GM18508 (cell line): ENCODE measurements at regions not wholly inside any gene's neighbourhood (a gene's known extent, or its start where the extent isn't known, plus 50 kb on each side); places are given as distances from the start of the nearest gene placed in this dataset.

Experiments
- ATAC-seq: cut with Tn5 transposase; IDR thresholded peaks from one replicate; pipeline ENCODE4 v1.9.1; 2021; ENCODE audit warnings: moderate number of reproducible peaks; ENCODE audit not compliant: insufficient read depth, unreplicated experiment

DNA sequence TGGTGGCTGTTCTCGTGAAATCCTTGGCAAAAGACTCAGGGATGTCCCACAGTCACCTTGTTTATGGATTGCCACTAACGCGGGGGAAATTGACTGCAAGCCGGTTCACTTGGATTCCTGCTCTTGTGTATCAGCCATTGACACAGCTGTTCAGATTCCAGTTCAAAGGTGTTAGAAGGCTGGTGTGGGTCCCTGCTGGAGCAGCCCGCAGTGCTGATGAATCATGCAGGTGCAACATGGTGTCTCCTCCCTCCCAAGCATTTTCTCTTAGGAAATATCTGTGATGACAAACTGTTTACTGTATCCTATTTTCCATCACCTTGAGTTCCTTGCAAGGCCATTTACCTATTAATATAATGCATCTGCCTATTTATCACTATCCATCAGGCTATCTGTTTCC lies 170.1 kb downstream of the GATA3 start:
- no peak for ATAC-seq

DNA sequence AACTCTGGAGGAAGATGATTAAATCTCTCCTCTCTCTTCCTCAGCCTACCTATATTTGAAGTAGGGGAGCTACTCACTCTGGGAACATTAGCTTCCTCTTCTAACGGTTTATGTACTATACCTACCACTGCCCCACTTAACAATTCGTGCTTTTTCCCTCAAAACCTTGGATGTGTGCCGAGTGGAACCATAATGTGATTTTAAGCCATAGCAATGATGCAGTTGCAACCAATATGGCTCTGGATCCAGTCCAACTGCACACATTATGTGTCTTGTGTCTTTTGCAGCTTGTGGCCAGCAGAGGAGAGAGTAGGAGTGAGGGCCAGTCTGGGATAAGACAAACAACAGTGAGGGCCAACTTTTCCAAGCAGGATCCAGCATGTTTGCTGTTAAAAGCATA lies 170.7 kb downstream of the GATA3 start:
- ATAC-seq, result no peak

DNA sequence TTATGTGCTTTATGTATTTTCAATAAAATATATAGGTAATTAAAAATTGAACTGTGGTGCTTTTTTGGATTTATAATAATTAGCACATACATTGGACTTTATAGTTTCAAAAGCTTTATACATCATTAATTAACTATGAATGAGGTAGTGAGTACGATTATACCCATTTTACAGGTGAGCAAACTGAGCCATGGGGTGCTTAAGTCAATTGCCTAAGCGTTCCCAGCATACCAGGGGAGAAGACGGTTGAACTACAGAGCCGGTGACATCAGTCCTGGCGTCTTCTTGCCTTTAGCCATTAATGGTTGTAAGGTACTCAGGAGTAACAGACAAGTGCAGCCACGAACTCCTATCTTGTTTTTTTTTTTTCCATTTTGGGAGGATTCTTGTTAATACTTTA lies 172.8 kb downstream of the GATA3 start:
- no peak for ATAC-seq

DNA sequence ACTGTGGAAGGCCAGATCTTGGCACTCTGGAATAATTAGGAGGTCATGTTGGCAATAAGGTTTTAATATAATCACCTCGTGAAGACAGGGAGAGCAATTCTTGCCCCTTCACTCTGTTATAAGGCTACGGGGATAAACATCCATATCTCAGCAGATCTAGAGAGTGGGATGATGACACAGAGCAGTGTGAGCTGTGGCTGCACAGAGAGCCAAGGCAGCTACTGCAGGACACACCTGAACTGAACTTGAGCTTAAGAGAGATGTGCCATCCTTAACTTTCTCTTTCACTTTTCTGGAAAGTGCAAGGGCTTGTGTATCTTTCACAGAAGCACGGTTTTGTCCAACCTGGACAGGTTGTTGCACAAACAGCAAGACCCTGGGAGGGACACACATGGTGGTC lies 174.7 kb downstream of the GATA3 start:
- no peak for ATAC-seq

DNA sequence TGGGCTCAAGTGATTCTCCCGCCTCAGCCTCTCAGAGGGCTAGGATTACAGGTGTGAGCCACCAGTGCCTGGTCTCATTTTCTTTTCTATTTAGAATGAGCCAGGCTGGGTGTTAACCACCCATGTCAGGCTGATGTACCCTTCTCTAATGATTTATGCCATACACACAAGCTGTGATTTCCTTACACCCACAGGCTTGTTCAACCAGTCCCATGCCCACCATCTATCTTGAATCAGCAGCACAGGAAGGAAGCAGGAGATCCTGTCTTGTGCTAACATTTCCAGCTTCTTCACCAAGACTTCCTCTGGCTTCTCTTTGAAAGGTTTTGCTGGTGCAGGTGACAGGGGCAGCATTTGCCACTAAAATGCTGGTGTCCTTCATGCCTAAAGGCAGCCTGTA lies 176.4 kb downstream of the GATA3 start:
- no peak for ATAC-seq

DNA sequence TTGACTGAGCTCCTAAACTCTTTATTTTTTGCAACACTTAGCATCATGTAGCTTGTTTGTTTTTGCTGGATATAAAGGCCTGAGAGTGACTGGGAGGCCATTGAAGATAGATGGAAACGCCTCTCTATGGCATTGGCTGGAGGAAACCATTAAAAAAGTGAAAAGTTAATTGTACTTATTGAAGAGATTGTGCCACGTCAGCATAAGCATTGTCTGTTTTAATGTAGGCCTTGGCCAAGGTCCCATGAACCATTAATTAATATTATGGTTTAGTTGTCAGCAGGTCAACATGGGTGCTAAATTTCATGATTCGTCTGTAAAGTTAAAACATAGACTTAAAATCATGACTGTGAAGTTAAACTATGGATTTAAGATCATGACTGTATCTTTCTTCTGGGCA lies 178.6 kb downstream of the GATA3 start:
- ATAC-seq, result no peak

DNA sequence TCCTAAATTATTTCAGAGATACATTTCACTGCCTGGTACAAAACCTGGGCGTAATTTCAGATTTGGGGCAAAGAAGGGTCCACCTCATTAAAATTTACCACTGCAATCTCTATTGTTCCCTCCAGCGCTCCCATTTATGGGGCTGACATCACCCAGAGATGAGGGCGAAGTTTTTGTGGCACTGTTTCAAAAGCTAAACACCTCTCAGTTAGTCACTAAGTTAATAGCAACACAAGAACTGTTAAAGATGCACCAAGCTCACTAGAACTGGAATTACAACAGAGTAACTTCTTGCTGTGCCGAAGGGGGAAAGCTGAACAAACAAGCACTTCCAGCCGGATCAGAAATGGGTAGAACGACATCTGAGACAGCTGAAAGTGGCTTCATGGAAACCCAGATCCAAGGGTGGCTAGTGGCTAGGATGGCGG lies 179.4 kb downstream of the GATA3 start:
- no peak for ATAC-seq

DNA sequence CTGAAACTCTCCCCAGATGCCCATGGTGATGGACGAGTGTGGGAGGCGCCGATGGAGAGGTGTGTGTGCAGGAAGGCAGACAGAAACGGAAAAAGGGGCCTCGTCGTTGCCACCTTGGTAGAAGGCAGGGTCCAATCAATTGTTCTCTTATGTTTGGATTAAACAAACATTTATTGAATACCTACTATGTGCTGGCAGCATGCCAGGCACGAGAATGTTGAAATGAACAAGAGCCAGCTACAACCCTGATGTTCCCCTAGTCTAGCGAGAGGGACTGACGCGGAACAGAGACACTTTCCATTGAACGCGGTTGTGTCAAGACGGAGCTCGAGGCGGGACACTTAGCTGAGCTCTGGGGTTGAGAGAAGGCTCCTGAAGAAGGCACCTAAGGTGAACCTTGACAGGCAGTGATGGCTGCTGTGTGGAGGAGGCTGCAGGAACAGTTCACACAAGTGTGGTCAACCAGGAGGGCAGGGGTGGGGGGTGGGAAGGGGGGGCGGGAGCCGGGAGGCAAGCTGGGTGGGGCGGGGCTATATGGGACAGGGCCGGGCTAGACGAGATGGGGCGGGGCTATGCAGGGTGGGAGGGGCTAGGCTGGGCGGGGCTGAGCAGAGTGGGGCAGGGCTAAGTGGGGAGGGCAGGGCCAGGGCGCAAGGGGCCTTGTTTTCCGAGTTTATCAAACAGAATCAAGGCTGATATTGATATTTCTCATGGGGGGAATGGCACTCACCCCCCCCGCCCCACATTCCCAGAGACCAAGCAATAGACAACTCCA lies 181.0 kb downstream of the GATA3 start:
- no peak for ATAC-seq

DNA sequence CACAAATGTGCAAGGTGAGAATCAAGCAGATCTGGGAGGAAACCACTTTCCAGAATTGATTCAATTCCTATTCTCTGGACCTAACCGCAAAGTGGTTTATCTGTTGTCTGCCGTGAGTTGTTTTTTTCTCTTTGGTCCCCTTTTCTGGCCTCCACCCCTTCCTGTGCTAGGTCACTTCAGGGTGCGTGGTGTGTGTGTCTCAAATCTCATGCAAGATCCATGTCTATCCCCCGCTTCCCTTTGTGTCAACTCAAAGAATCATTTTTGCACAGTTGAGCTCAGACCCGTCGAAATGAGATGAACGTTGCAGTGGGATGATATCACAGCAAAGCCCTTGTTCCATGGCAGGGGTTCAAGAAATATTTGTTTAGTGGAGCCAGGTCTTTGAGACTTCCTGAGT lies 184.5 kb downstream of the GATA3 start:
- ATAC-seq, result no peak

DNA sequence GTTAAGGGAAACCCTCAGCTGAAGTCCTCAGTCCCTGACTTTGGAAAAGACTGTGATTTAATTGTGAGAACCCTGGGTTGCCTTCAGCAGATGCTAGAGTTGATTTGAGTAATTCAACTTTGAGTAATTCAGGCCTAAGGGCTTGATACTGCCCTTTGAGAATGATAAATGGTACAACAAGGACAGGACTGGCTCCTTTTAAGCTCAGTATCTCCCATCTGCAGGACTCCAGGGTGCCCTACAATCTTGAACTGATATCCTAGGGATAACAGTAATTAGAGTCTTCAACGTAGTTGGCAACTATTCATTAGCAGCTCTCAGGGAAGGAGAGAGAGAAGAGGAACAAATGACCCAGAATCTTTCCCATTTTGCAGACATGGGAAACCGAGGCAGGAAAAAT lies 186.4 kb downstream of the GATA3 start:
- ATAC-seq, result no peak

DNA sequence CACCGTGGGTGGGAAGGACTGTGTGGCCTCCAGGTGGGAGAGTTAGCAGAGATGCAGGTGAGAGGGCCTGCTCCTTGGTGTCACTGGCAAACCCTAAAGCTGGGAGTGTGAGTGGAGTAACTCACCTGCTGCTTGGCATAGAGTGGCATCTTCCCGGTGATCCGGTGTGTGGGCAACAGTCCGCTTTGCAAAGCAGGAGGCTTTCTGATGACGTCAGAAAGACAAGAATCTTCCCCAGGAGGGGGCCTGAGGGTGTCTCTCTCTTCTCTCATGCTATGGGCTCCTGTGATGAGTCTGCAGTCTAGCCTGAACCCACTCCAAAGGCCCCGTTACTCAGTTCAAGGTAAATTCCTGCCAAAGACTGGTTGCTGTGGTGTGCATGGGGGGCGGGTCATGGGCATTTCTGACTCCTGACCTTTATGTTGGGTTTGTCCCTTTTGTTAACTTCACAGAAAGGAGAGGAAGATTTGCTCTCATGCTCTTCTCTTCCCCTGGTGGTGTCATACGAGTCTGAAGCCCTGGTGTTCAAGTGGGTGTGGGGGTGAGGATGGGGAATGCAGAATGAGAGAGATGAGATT lies 187.9 kb downstream of the GATA3 start:
- no peak for ATAC-seq

DNA sequence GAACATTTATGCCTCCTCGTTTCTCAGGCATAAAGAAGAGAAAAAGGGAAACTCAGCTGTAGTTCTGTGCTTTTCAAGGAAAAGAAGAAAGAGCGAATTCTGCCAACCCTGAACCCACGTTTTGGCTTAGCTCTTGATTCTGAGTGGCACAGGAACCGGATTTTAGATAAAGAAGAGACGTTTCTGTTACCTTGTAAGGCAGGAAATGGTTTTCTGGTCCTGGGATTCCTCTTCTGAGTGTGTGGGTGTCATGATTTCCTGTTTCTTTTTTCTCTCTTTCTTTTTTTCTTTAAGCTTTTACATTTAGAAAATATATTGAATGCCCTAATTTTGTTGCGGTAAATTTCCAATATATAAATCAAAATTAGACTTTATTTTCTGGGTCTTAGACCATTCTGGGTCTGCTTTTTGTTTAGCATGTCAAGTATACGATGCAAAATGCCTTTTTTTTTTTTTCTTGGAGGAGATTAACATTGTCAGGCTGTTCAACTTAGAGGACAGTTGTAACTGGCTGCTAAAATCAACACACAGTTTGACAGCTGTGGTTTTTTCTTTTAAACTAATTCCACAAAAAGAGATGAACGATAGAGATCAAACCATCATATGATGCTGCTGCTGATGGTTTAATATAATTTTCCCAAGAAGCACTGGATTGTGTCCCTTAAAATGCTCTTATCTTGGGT lies 190.8 kb downstream of the GATA3 start:
- ATAC-seq, result no peak

DNA sequence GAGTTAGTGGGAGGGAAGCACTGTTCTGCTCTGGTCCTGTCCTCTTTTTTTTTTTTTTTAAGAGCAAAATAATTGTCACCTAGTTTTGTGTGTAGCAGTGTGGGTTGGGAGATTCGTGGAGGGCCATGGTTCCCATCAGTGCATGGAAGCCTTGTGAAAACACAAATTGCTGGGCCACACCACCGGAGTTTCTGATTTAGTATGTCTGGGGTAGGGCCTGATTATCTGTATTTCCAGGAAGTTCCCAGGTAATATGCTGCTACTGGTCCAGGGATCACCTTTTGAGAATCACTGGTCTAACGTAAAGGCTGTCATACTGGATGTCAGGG lies 191.3 kb downstream of the GATA3 start:
- ATAC-seq, result no peak

DNA sequence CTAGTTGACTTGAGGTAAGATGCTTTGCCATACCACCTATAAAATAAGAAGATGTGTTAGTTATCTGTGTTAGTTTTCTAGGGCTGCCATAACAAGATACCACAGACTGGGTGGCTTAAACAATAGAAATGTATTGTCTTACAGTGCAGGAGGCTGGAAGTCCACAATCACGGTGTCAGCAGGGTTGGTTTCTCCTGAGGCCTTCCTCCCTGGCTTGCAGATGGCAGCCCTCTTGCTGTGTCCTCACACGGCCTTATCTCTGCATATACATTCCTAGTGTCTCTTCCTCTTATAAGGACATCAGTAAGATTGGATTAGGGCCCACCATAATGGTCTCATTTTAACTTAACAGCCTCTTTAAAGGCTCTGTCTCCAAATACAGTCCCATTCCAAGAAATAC lies 192.1 kb downstream of the GATA3 start:
- no peak for ATAC-seq

DNA sequence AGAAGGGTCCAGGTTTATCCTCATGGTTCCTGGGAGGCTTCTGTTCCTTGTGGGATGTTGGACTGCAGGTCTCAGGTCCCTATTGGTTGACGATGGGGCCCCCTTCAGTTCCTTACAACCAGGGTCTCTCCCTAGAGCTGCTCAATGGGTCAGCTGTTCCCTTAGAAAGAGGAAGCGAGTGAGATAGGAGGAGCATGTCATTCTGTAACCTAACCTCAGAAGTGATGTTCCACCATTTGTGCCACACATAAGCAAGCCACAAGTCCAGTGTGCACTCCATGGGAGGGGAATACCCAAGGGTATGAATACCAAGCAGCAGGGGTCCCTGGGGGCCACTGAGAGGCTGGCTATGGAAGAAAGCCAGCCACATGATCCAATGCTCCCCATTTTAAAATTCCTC lies 192.7 kb downstream of the GATA3 start:
- ATAC-seq, result no peak

DNA sequence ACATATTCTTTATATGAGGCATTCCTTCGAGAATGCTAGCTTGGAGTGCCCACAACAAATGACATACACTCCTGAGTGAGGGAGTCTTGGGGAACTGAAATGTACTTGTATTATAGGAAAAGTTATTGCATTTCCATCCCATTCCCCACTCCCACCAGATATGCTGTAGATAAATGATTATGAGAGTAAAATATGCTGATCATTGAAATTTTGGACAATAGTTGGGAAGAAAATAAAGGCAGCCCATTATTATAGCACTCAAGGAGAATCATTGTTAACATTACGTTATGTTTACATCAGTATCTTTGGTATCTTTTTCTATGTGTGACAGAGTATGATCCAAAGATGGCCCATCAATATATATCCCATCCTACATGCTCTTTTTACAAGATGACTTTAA lies 194.4 kb downstream of the GATA3 start:
- no peak for ATAC-seq

DNA sequence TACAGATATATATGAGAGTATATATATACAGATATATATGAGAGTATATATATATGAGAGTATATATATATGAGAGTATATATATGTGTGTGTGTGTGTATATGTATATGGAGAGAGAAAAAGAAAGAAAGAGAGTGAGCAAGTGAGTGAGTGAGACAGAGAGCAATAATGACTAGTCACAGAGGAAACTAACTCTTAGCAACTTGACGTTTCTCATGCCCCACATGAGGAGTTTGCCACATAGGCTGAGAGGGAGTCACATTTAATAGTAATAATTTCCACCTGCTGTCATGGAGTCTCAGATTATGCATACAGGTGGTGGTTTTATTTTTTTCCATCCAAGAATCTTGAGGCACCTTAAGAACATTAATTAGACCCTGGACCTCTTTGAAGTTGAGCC lies 199.9 kb downstream of the GATA3 start:
- no peak for ATAC-seq

DNA sequence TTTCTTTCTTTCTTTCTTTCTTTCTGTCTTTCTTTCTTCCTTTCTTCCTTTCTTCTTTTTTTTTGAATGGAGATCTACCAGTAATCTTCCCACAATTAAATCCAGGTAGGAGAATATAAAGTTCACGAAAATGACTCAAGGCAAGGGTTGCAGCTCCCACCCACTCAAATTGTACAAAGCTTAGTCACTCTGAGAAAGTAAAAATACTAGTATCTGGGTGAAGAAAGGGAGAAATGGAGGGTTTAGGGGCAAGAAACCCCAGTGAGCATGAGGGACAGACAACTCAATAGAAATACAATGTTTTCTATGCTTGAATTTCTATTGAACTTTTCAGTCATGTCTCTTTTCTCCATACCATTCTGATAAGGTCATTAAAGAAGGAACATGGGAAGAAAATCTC lies 200.8 kb downstream of the GATA3 start:
- ATAC-seq, result no peak

DNA sequence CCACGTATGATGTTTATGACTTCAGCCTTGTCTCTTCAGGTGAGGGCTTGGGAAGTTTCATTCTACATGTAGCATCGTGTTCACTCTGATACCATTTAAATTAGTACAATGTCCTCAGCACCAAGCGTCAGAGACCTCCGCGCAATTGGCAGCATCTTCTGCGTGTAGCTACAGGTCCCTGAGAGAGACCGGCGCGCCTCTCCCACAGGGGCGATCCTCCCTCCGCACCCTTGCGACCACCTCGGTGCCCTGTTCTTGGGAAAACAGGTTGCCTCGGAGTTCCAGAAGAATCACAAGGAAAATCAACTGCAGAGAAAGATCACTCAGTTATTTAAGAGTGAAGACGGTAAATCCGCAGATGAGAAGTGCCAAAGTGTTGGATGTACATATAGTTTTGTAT lies 206.2 kb downstream of the GATA3 start:
- ATAC-seq, result no peak

DNA sequence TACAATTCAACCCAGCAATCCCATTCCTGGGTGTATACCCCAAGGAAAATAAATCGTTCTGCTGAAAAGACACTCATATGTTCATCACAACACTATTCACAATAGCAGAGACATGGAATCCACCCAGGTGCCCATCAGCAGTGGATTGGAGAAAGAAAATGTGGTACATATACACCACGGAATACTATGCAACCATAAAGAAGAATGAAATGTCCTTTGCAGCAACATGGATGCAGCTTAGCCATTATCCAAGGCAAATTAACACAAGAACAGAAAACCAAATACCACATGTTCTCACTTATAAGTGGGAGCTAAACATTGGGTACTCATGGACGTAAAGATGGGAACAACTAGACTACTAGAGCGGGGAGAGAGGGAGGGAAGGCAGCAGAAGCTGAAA lies 207.8 kb downstream of the GATA3 start:
- ATAC-seq, result no peak

DNA sequence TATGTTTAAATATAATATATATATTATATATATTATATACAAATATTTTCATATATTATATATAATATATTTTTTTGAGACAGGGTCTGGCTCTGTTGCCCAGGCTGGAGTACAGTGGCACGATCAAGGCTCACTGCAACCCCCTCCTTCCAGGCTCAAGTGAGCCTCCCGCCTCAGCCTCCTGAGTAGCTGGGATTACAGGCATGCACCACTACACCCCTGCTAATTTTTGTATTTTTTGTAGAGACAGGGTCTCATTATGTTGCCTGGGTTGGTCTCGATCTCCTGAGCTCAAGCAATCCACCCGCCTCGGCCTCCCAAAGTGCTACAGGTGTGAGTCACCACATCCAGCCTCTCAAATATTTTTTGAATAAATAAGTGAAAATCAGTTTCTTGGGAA lies 215.5 kb downstream of the GATA3 start:
- no peak for ATAC-seq
